Smooth muscle cell (in vitro differentiated cells): ENCODE measurements at regions not wholly inside any gene's neighbourhood (a gene's known extent, or its start where the extent isn't known, plus 50 kb on each side); places are given as distances from the start of the nearest gene placed in this dataset.

Experiments used
- DNase-seq: peaks from one replicate; lab custom pipeline; 2025; ENCODE audit not compliant: unreplicated experiment; lab: John Stamatoyannopoulos, UW
- H2AFZ ChIP-seq: fragments of 200-600 bp; sonication (generic); 2 replicates; pipeline ENCODE4 v1.6.0; 2016; ENCODE audit warnings: antibody characterized with exemption, low read depth, mild to moderate bottlenecking
- H3F3A ChIP-seq: fragments of 200-600 bp; sonication (generic); 2 replicates; pipeline ENCODE4 v1.6.0; 2017; ENCODE audit warnings: antibody characterized with exemption, low read depth
- H3K27ac ChIP-seq: fragments of 200-600 bp; sonication (generic); 2 replicates; pipeline ENCODE4 v1.5.1; 2016; ENCODE audit warnings: low read depth, mild to moderate bottlenecking
- H3K27me3 ChIP-seq: fragments of 200-600 bp; sonication (generic); 2 replicates; pipeline ENCODE4 v1.6.1; 2016; ENCODE audit warnings: low read depth, mild to moderate bottlenecking
- H3K36me3 ChIP-seq: fragments of 200-600 bp; sonication (generic); 2 replicates; pipeline ENCODE4 v1.5.1; 2016; ENCODE audit warnings: low read depth
- H3K4me1 ChIP-seq: fragments of 200-600 bp; sonication (generic); 2 replicates; pipeline ENCODE4 v1.5.1; 2016; ENCODE audit warnings: low read depth
- H3K4me2 ChIP-seq: fragments of 200-600 bp; sonication (generic); 2 replicates; pipeline ENCODE4 v1.6.0; 2016; ENCODE audit warnings: mild to moderate bottlenecking
- H3K4me3 ChIP-seq: fragments of 200-600 bp; sonication (generic); 2 replicates; pipeline ENCODE4 v1.5.1; 2016; ENCODE audit warnings: mild to moderate bottlenecking
- H3K79me2 ChIP-seq: fragments of 200-600 bp; sonication (generic); 2 replicates; pipeline ENCODE4 v1.6.0; 2016; ENCODE audit warnings: low read depth, mild to moderate bottlenecking
- H3K9ac ChIP-seq: fragments of 200-600 bp; sonication (generic); 2 replicates; pipeline ENCODE4 v1.6.0; 2016; ENCODE audit warnings: low read depth
- H3K9me3 ChIP-seq: fragments of 200-600 bp; sonication (generic); replicated peaks from 2 replicates; pipeline ENCODE4 v1.5.1; 2016; ENCODE audit warnings: low read depth
- H4K20me1 ChIP-seq: fragments of 200-600 bp; sonication (generic); 2 replicates; pipeline ENCODE4 v1.6.0; 2016; ENCODE audit warnings: low read depth
- WGBS: methylation state at CpG from one replicate; pipeline ENCODE4 v1.1.7; 2016; ENCODE audit warnings: low lambda C conversion rate; 5-methylcytosine and 5-hydroxymethylcytosine counted together
- TF ChIP-seq, protein P1 (sequence below): fragments of 200-600 bp; sonication (generic); IDR thresholded peaks from 2 replicates; pipeline ENCODE4 v1.5.1; 2017; ENCODE audit warnings: borderline replicate concordance, mild to moderate bottlenecking, antibody characterized with exemption; ENCODE audit not compliant: insufficient read depth, poor library complexity, severe bottlenecking

DNA sequence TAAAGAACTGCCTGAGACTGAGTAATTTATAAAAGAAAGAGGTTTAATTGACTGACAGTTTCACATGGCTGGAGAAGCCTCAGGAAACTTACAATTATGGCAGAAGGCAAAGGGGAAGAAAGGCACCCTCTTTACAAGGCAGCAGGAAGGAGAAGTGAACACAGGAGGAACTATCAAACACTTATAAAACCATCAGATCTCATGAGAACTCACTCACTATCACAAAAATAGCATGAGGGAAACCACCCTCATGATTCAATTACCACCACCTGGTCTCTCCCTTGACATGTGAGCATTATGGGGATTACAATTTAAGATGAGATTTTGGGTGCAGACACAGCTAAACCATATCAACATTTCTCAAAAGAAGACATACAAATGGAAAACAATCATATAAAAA, 266.3 kb downstream of the EPM2A start:
- Histone ChIP-seq H4K20me1 (no peaks in the 10 kb centered on the region), H3K4me2 (no peak overlapping the region), H3K9ac (no peak overlapping the region), H3K4me3 (no peak overlapping the region), H3K27me3 (no peaks in the 10 kb centered on the region), H2AFZ (no peak overlapping the region), H3F3A (no peaks in the 10 kb centered on the region), H3K27ac (no peak overlapping the region), H3K4me1 (no peaks in the 10 kb centered on the region), H3K9me3 (no peaks in the 10 kb centered on the region), H3K36me3 (no peaks in the 10 kb centered on the region), H3K79me2 (no peaks in the 10 kb centered on the region)
- no peak for DNase-seq
- TF ChIP-seq, protein P1, sequence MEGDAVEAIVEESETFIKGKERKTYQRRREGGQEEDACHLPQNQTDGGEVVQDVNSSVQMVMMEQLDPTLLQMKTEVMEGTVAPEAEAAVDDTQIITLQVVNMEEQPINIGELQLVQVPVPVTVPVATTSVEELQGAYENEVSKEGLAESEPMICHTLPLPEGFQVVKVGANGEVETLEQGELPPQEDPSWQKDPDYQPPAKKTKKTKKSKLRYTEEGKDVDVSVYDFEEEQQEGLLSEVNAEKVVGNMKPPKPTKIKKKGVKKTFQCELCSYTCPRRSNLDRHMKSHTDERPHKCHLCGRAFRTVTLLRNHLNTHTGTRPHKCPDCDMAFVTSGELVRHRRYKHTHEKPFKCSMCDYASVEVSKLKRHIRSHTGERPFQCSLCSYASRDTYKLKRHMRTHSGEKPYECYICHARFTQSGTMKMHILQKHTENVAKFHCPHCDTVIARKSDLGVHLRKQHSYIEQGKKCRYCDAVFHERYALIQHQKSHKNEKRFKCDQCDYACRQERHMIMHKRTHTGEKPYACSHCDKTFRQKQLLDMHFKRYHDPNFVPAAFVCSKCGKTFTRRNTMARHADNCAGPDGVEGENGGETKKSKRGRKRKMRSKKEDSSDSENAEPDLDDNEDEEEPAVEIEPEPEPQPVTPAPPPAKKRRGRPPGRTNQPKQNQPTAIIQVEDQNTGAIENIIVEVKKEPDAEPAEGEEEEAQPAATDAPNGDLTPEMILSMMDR = no peak

DNA sequence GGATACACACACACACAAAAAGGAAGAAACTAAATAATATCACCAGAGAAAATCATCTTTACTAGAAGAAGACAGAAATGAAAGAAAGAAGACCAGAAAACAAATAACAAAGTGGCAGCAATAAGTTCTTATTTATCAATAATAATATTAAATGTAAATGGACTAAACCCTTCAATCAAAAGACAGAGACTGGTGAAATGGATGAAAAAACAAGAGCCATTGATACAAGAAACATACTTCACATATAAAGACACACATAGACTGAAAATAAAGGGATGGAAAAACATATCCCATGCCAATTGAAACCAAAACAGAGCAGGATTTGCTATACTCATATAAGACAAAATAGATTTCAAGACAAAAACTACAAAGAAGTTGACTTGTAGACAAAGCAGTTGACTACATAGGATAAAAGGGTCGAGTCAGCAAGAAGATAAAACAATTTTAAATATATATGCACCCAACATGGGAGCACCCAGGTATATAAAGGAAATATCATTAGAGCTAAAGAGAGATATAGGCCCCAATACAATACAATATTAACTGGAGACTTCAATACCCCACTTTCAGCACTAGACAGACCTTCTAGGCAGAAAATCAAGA, 259.4 kb downstream of the EPM2A start:
- Histone ChIP-seq H3K4me2 (no peak overlapping the region), H3K36me3 (no peaks in the 10 kb centered on the region), H4K20me1 (no peaks in the 10 kb centered on the region), H3K4me1 (no peaks in the 10 kb centered on the region), H2AFZ (no peak overlapping the region), H3K79me2 (no peaks in the 10 kb centered on the region), H3K27me3 (no peaks in the 10 kb centered on the region), H3F3A (no peaks in the 10 kb centered on the region), H3K27ac (no peak overlapping the region), H3K4me3 (no peak overlapping the region), H3K9ac (no peak overlapping the region), H3K9me3 (peaks cover 11% of the 10 kb centered on the region)
- WGBS = 65% methylated on average over 1 of the region's 1 CpG
- TF ChIP-seq, protein P1 = no peak
- no peak for DNase-seq

DNA sequence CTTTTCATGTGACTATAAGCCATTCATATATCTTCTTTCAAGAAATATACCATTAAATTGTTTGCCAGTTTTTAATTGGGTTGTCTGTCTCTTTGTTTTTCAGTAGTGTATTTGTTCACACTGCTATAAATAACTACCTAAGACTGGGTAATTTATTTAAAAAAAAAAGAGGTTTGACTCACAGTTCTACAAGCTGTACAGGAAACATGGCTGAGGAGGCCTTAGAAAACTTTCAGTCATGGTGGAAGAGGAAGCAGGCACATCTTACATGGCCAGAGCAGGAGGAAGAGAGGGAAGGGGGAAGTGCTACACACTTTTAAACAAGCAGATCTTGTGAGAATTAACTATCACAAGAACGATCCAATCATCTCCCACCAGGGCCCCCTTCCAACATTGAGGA, 255.3 kb downstream of the EPM2A start:
- no peak overlapping the region for H3K4me2 ChIP-seq
- H3K79me2 ChIP-seq = no peaks in the 10 kb centered on the region
- no peaks in the 10 kb centered on the region for H4K20me1 ChIP-seq
- peaks cover 11% of the 10 kb centered on the region for H3K9me3 ChIP-seq
- no peaks in the 10 kb centered on the region for H3F3A ChIP-seq
- H3K4me1 ChIP-seq = no peaks in the 10 kb centered on the region
- 100% methylated on average over 1 of the region's 1 CpG for WGBS
- H3K9ac ChIP-seq = no peak overlapping the region
- no peak overlapping the region for H3K4me3 ChIP-seq
- no peaks in the 10 kb centered on the region for H3K36me3 ChIP-seq
- H3K27ac ChIP-seq = no peak overlapping the region
- no peaks in the 10 kb centered on the region for H3K27me3 ChIP-seq
- DNase-seq = no peak
- TF ChIP-seq, protein P1 = no peak
- no peak overlapping the region for H2AFZ ChIP-seq
